Activated CD8-positive, alpha-beta T cell treated with anti-CD3 and anti-CD28 coated beads for 36 hours (primary cell): ENCODE measurements at regions not wholly inside any gene's neighbourhood (a gene's known extent, or its start where the extent isn't known, plus 50 kb on each side); places are given as distances from the start of the nearest gene placed in this dataset.

ENCODE experiments used
- ATAC-seq: fragments of 200-7000 bp; cut with Tn5 transposase; one replicate; pipeline ENCODE4 v1.10.0; 2021; ENCODE audit warnings: mild to moderate bottlenecking, moderate library complexity
- CTCF ChIA-PET: fragments of 350-600 bp; sonication (Branson Sonifier 250); formaldehyde crosslinking; loops from one replicate; lab custom pipeline; 2021; ENCODE audit warnings: antibody characterized with exemption; lab: Charles Lee
- POLR2A ChIA-PET: fragments of 350-600 bp; sonication (Branson Sonifier 250); formaldehyde crosslinking; loops from one replicate; lab custom pipeline; 2021; ENCODE audit warnings: antibody characterized with exemption; lab: Charles Lee
- DNase-seq: peaks from one replicate; pipeline ENCODE4 v3.0.0-alpha.2; 2020
- H3K27ac Mint-ChIP-seq: one replicate; pipeline ENCODE4 v1.8.0; 2021; ENCODE audit warnings: mild to moderate bottlenecking, mixed read lengths
- H3K27me3 Mint-ChIP-seq: one replicate; pipeline ENCODE4 v1.8.0; 2021; ENCODE audit warnings: mixed read lengths
- H3K36me3 Mint-ChIP-seq: one replicate; pipeline ENCODE4 v1.8.0; 2021; ENCODE audit warnings: low read depth, mixed read lengths
- H3K4me1 Mint-ChIP-seq: one replicate; pipeline ENCODE4 v1.8.0; 2021; ENCODE audit warnings: low read depth, mixed read lengths
- H3K4me3 Mint-ChIP-seq: one replicate; pipeline ENCODE4 v1.8.0; 2021; ENCODE audit warnings: mild to moderate bottlenecking, moderate library complexity, mixed read lengths
- H3K9me3 Mint-ChIP-seq: one replicate; pipeline ENCODE4 v1.8.0; 2021; ENCODE audit warnings: mixed read lengths
- intact Hi-C: fragments of 100-400 bp; cut with micrococcal nuclease; formaldehyde crosslinking; loops from one replicate; pipeline ENCODE4 v1.10.0; 2022
- TF ChIP-seq, protein P1 (sequence below): fragments of 200-600 bp; IDR thresholded peaks from one replicate; pipeline ENCODE4 v1.8.0; 2022; ENCODE audit warnings: antibody characterized with exemption, mild to moderate bottlenecking

DNA sequence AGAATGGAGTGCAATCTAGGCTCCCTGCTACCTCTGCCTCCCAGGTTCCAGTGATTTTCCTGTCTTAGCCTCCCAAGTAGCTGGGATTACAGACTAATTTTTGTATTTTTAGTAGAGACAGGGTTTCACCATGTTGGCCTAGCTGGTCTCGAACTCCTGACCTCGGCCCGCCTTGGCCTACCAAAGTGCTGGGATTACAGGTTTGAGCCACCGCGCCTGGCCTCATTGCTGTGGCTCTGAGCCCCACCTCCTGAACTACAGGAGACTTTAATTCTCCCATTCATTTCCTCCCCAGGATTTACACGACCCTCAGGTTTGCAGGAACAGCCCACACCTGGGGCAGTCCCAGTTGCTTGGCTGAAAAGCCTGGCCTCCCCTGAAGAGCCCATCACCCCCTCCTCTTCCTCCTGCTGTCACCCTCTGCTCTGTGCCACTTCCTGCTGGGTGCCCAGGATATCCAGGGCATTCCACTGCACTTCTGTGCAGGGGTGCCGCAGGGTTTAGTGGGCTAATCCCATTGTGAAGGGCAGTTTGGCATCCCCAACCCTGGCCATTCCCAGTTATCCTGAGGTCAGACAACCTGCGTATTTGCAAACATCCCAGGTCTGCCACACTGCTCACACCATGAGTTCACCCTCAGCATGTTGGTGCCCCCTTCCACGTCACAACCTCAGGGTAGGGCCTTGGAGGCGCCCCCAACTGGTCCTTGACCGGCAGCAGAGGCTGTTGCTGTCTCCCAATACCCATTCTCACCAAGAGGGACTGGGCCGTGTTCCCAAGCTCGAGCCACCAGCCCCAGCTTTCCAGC, 265.0 kb upstream of the IRX4 start:
- intact Hi-C loops = no loop called here
- CTCF ChIA-PET = interaction anchor here (0.6 kb wide), 1 partner anchor 96 kb away, joined by 3 read pairs; no protein-coding TSS in a partner anchor

GRCh38 chr5:2143646-2144353, 261.1 kb upstream of the IRX4 start:
- ATAC-seq (no peak), DNase-seq (no peak)
- Mint-ChIP-seq H3K9me3 (no peaks in the 10 kb centered on the region), H3K4me1 (no peaks in the 10 kb centered on the region), H3K4me3 (no peak overlapping the region), H3K27me3 (peaks cover under 1% of the 10 kb centered on the region), H3K36me3 (no peaks in the 10 kb centered on the region), H3K27ac (no peak overlapping the region)
- POLR2A ChIA-PET = no interaction called here
- intact Hi-C loops = no loop called here
- TF ChIP-seq, protein P1, sequence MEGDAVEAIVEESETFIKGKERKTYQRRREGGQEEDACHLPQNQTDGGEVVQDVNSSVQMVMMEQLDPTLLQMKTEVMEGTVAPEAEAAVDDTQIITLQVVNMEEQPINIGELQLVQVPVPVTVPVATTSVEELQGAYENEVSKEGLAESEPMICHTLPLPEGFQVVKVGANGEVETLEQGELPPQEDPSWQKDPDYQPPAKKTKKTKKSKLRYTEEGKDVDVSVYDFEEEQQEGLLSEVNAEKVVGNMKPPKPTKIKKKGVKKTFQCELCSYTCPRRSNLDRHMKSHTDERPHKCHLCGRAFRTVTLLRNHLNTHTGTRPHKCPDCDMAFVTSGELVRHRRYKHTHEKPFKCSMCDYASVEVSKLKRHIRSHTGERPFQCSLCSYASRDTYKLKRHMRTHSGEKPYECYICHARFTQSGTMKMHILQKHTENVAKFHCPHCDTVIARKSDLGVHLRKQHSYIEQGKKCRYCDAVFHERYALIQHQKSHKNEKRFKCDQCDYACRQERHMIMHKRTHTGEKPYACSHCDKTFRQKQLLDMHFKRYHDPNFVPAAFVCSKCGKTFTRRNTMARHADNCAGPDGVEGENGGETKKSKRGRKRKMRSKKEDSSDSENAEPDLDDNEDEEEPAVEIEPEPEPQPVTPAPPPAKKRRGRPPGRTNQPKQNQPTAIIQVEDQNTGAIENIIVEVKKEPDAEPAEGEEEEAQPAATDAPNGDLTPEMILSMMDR = no peak
- CTCF ChIA-PET = no interaction called here

More for the DNA sequence above, 265.0 kb upstream of the IRX4 start:
- Mint-ChIP-seq H3K4me1 (peaks cover 5% of the 10 kb centered on the region), H3K27ac (no peak overlapping the region), H3K4me3 (no peak overlapping the region), H3K9me3 (peaks cover 3% of the 10 kb centered on the region), H3K27me3 (peaks cover 8% of the 10 kb centered on the region), H3K36me3 (no peaks in the 10 kb centered on the region)
- POLR2A ChIA-PET = no interaction called here
- TF ChIP-seq, protein P1 = no peak
- DNase-seq (no peak), ATAC-seq (no peak)

- no peaks in the 10 kb centered on the region for H3K36me3 Mint-ChIP-seq
- POLR2A ChIA-PET = no interaction called here
- no peaks in the 10 kb centered on the region for H3K9me3 Mint-ChIP-seq
- H3K27ac Mint-ChIP-seq = no peak overlapping the region
- H3K4me3 Mint-ChIP-seq = no peak overlapping the region
- TF ChIP-seq, protein P1 = no peak
- intact Hi-C loops = no loop called here
- DNase-seq (no peak), ATAC-seq (no peak)
- H3K4me1 Mint-ChIP-seq = no peaks in the 10 kb centered on the region
- CTCF ChIA-PET = no interaction called here
- H3K27me3 Mint-ChIP-seq = no peaks in the 10 kb centered on the region
Observed at GRCh38 chr5:2143088-2143487, 260.4 kb upstream of the IRX4 start.

DNA sequence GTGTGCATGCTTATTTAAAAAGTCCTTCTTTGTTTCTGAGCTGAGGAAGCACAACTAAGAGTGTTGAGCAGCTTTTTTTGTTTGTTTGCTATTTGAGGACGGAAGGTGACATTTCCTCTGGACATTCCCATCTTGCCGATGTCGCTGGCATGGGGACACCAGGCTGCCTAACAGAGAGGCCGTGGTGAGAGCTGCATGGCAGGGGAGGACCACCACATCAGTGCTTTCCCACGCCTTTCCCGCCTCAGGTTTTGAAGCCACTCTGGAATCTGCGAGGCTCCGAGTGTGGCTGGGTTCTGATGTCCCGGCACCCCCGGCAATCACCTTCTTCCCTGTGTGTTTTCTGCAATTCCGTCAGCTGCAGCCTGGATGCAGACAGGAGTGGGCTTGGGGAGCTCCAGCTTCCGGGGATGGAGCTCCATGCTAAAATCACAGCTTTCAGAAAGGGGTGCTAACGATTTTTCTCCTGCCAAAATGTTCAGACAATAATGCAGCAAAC, 259.8 kb upstream of the IRX4 start:
- no peaks in the 10 kb centered on the region for H3K36me3 Mint-ChIP-seq
- no peaks in the 10 kb centered on the region for H3K4me1 Mint-ChIP-seq
- DNase-seq (no peak), ATAC-seq (no peak)
- no peak overlapping the region for H3K4me3 Mint-ChIP-seq
- ChIA-PET POLR2A (no interaction called here), CTCF (no interaction called here)
- intact Hi-C loops = no loop called here
- TF ChIP-seq, protein P1 = no peak
- H3K27ac Mint-ChIP-seq = no peak overlapping the region
- no peaks in the 10 kb centered on the region for H3K9me3 Mint-ChIP-seq
- H3K27me3 Mint-ChIP-seq = no peaks in the 10 kb centered on the region
